Inferior parietal cortex (tissue), 1 donor: ENCODE measurements at regions not wholly inside any gene's neighbourhood (a gene's known extent, or its start where the extent isn't known, plus 50 kb on each side); places are given as distances from the start of the nearest gene placed in this dataset.
"Not testable (repeated sequence)": the region's sequence is repeated elsewhere in the genome, so short reads cannot be mapped to it uniquely, and the experiment has no call there.

Source experiments
- DNase-seq: peaks from one replicate; pipeline ENCODE4 v3.0.0-alpha.2; 2016; ENCODE audit errors: extremely low spot score

- DNase-seq: no peak
Observed at GRCh38 chr14:37711831-37712475, 116.5 kb downstream of the TTC6 start.

GRCh38 chr14:37712476-37712860, 117.0 kb downstream of the TTC6 start:
- DNase-seq: not testable (repeated sequence)

GRCh38 chr14:37712976-37713431, 117.6 kb downstream of the TTC6 start:
- DNase-seq: no peak

- DNase-seq: no peak
Observed at GRCh38 chr14:37720131-37720530, 124.7 kb downstream of the TTC6 start.

GRCh38 chr14:37721976-37722659, 126.7 kb downstream of the TTC6 start:
- DNase-seq: no peak

- DNase-seq: no peak
Observed at GRCh38 chr14:37723515-37723914, 128.1 kb downstream of the TTC6 start.

GRCh38 chr14:37726708-37727107, 131.3 kb downstream of the TTC6 start:
- DNase-seq: no peak

GRCh38 chr14:37729218-37729617, 133.8 kb downstream of the TTC6 start:
- DNase-seq: no peak

GRCh38 chr14:37731094-37731493, 135.7 kb downstream of the TTC6 start:
- no peak for DNase-seq

GRCh38 chr14:37745657-37746056, 150.2 kb downstream of the TTC6 start:
- no peak for DNase-seq

GRCh38 chr14:37746140-37746832, 150.9 kb downstream of the TTC6 start:
- DNase-seq: no peak

GRCh38 chr14:37753459-37753858, 158.0 kb downstream of the TTC6 start:
- no peak for DNase-seq

GRCh38 chr14:37760275-37760674, 164.8 kb downstream of the TTC6 start:
- DNase-seq: not testable (repeated sequence)

- DNase-seq: no peak
Observed at GRCh38 chr14:37763266-37763665, 167.8 kb downstream of the TTC6 start.

- not testable (repeated sequence) for DNase-seq
Observed at GRCh38 chr14:37772283-37772682, 176.9 kb downstream of the TTC6 start.

- DNase-seq: no peak
Observed at GRCh38 chr14:37776791-37777499, 181.5 kb downstream of the TTC6 start.

- no peak for DNase-seq
Observed at GRCh38 chr14:37778135-37778943, 182.9 kb downstream of the TTC6 start.

- DNase-seq: no peak
Observed at GRCh38 chr14:37779480-37779879, 184.1 kb downstream of the TTC6 start.

GRCh38 chr14:37780731-37781130, 185.3 kb downstream of the TTC6 start:
- DNase-seq: not testable (repeated sequence)

- DNase-seq: not testable (repeated sequence)
Observed at GRCh38 chr14:37784203-37784826, 188.9 kb downstream of the TTC6 start.

GRCh38 chr14:37784827-37785223, 189.4 kb downstream of the TTC6 start:
- not testable (repeated sequence) for DNase-seq
